ENCODE measurements at regions not wholly inside any gene's neighbourhood (a gene's known extent, or its start where the extent isn't known, plus 50 kb on each side); places are given as distances from the start of the nearest gene placed in this dataset.
"Not testable (repeated sequence)": the region's sequence is repeated elsewhere in the genome, so short reads cannot be mapped to it uniquely, and the experiment has no call there.

- DNase-seq: peak; percentile 57
Measured at GRCh38 chr1:4175566-4176405, 275.7 kb upstream of the C1orf174 start.

- no peak for DNase-seq
Measured at GRCh38 chr1:4176841-4177240, 276.8 kb upstream of the C1orf174 start.

GRCh38 chr1:4177425-4178150 is 277.5 kb upstream of the C1orf174 start:
- DNase-seq: no peak

- no peak for DNase-seq
Measured at GRCh38 chr1:4178501-4179113, 278.5 kb upstream of the C1orf174 start.

- no peak for DNase-seq
Measured at GRCh38 chr1:4179914-4180735, 280.1 kb upstream of the C1orf174 start.

- not testable (repeated sequence) for DNase-seq
Measured at GRCh38 chr1:4186486-4186885, 286.4 kb upstream of the C1orf174 start.

GRCh38 chr1:4203501-4203900 is 303.4 kb upstream of the C1orf174 start:
- DNase-seq: no peak

- no peak for DNase-seq
Measured at GRCh38 chr1:4207183-4207582, 307.1 kb upstream of the C1orf174 start.

- no peak for DNase-seq
Measured at GRCh38 chr1:4207842-4208692, 308.0 kb upstream of the C1orf174 start.

GRCh38 chr1:4210043-4210442 is 310.0 kb upstream of the C1orf174 start:
- DNase-seq: no peak

- DNase-seq: no peak
Measured at GRCh38 chr1:4212796-4213195, 312.7 kb upstream of the C1orf174 start.

- no peak for DNase-seq
Measured at GRCh38 chr1:4213366-4213973, 313.4 kb upstream of the C1orf174 start.

GRCh38 chr1:4214826-4215225 is 314.8 kb upstream of the C1orf174 start:
- no peak for DNase-seq

- DNase-seq: no peak
Measured at GRCh38 chr1:4215391-4215790, 315.3 kb upstream of the C1orf174 start.

GRCh38 chr1:4216231-4216630 is 316.2 kb upstream of the C1orf174 start:
- no peak for DNase-seq

- no peak for DNase-seq
Measured at GRCh38 chr1:4218619-4219018, 318.5 kb upstream of the C1orf174 start.

- no peak for DNase-seq
Measured at GRCh38 chr1:4219111-4219510, 319.0 kb upstream of the C1orf174 start.

GRCh38 chr1:4219826-4220225 is 319.8 kb upstream of the C1orf174 start:
- DNase-seq: no peak

- no peak for DNase-seq
Measured at GRCh38 chr1:4220362-4220761, 320.3 kb upstream of the C1orf174 start.

- DNase-seq: no peak
Measured at GRCh38 chr1:4221107-4221506, 321.0 kb upstream of the C1orf174 start.

GRCh38 chr1:4224684-4225467 is 324.8 kb upstream of the C1orf174 start:
- DNase-seq: no peak
